Body of pancreas (tissue), 4 donors: ENCODE measurements at regions not wholly inside any gene's neighbourhood (a gene's known extent, or its start where the extent isn't known, plus 50 kb on each side); places are given as distances from the start of the nearest gene placed in this dataset.

Experiments
- ATAC-seq: fragments of 150-250 bp; one replicate; pipeline ENCODE4 v1.9.1; 2016
- DNase-seq, 4 donors: peaks; one replicate each; pipeline ENCODE4 v3.0.0-alpha.2; 2019
- H3K27ac ChIP-seq, 4 donors: fragments of 200-600 bp; sonication (generic); 1 replicate in 3 of 4; 2 replicates in 1 of 4; pipeline versions ENCODE4 v1.5.1 to v1.6.1; 2016 to 2019; ENCODE audit warnings: mild to moderate bottlenecking in 1 of 4, mixed read lengths in 1 of 4, moderate library complexity in 1 of 4
- H3K27me3 ChIP-seq, 2 donors: fragments of 200-600 bp; sonication (generic); one replicate each; pipeline ENCODE4 v1.6.0; 2016; ENCODE audit warnings: mild to moderate bottlenecking in 1 of 2
- H3K36me3 ChIP-seq, 2 donors: fragments of 200-600 bp; sonication (generic); replicated peaks in 1 of 2; 2 replicates each; pipeline ENCODE4 v1.5.1; 2016; ENCODE audit warnings: low read depth in 2 of 2; ENCODE audit not compliant: insufficient read depth in 1 of 2
- H3K4me1 ChIP-seq: fragments of 200-600 bp; sonication (generic); one replicate; pipeline ENCODE4 v1.6.0; 2016
- H3K4me3 ChIP-seq, 2 donors: fragments of 200-600 bp; sonication (generic); 1 replicate in 1 of 2; 2 replicates in 1 of 2; pipeline ENCODE4 v1.5.1; 2016 to 2019
- H3K9me3 ChIP-seq, 3 donors: fragments of 200-600 bp; sonication (generic); 1 replicate in 2 of 3; 2 replicates in 1 of 3; pipeline ENCODE4 v1.5.1; 2016
- POLR2A ChIP-seq, 3 donors: fragments of 450-650 bp; IDR thresholded peaks; one replicate each; pipeline ENCODE4 v1.6.1; 2016; ENCODE audit warnings: antibody characterized with exemption in 3 of 3, mild to moderate bottlenecking in 2 of 3
- WGBS, 2 donors: methylation state at CpG; one replicate each; pipeline ENCODE4 v1.1.5; 2017; 5-methylcytosine and 5-hydroxymethylcytosine counted together
- intact Hi-C: fragments of 100-400 bp; cut with DNase I; formaldehyde crosslinking; loops from one replicate; pipeline ENCODE4 v1.15.1; 2023
- TF ChIP-seq, protein P1 (sequence below), 7 experiments: fragments of 450-650 bp in 4 of 7; fragments of 200-600 bp in 3 of 7; sonication (generic) in 3 of 7; IDR thresholded peaks; one replicate each; pipeline ENCODE4 v1.5.1; 2016 to 2019; ENCODE audit warnings: antibody characterized with exemption in 7 of 7

DNA sequence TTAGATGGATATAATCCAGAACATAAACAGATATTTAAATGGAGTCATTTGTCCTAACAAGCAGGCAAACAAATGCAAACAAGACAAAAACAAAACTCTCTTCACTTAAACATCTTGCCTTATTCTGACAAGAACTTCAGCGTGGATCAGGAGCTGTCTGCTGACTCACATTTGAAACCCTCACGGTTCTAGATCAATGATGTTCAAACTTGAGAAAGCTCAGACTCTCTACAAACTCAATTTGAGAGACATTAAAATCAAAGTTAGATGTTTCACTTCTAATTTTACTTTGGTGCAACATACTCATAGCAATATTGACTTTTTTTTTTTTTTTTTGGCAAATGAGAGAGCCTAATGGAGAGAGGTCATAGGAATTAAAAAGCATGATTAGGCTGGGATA lies 362.8 kb upstream of the SLC14A2 start:
- Histone ChIP-seq H3K27ac (no peak overlapping the region), H3K9me3 (no peaks in the 10 kb centered on the region), H3K36me3 (no peaks in the 10 kb centered on the region), H3K4me3 (no peak overlapping the region), H3K27me3 (no peaks in the 10 kb centered on the region), H3K4me1 (peaks cover 17% of the 10 kb centered on the region)
- ATAC-seq: no peak
- 92 to 96% methylated on average over 2 of the region's 2 CpGs for WGBS, 2 donors
- TF ChIP-seq POLR2A (IDR thresholded peaks at IDR 0.05): no peak
- TF ChIP-seq, protein P1, sequence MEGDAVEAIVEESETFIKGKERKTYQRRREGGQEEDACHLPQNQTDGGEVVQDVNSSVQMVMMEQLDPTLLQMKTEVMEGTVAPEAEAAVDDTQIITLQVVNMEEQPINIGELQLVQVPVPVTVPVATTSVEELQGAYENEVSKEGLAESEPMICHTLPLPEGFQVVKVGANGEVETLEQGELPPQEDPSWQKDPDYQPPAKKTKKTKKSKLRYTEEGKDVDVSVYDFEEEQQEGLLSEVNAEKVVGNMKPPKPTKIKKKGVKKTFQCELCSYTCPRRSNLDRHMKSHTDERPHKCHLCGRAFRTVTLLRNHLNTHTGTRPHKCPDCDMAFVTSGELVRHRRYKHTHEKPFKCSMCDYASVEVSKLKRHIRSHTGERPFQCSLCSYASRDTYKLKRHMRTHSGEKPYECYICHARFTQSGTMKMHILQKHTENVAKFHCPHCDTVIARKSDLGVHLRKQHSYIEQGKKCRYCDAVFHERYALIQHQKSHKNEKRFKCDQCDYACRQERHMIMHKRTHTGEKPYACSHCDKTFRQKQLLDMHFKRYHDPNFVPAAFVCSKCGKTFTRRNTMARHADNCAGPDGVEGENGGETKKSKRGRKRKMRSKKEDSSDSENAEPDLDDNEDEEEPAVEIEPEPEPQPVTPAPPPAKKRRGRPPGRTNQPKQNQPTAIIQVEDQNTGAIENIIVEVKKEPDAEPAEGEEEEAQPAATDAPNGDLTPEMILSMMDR (IDR thresholded peaks at IDR 0.05): no peak
- intact Hi-C loops: no loop called here
- no peak for DNase-seq

DNA sequence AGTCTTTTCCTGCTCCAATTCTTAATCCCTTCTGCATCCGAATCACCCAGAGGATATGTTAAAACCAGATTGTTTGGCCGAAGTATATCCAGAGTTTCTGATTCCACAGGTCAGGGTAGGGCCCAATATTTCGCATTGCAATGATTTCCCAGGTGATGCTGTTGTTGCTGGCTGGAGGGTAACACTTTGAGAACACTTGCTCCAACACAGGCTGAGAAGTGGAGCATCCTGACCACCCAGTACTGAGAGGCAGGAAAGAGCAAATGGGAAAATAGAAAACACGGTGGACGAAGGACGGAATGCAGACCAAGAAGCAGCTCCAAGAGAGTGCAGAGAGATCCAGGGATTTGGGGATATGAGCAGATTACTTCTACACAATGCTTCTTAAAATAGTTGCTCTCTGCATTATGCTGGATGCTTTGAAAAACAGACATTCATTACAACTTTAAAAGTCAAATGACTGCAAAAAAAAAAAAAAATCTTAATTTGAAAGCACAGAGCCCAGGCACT lies 362.2 kb upstream of the SLC14A2 start:
- no peaks in the 10 kb centered on the region for H3K9me3 ChIP-seq
- no peak for ATAC-seq
- DNase-seq: no peak
- H3K36me3 ChIP-seq: no peaks in the 10 kb centered on the region
- intact Hi-C loops: no loop called here
- TF ChIP-seq, protein P1 (IDR thresholded peaks at IDR 0.05): no peak
- no peak for TF ChIP-seq POLR2A (IDR thresholded peaks at IDR 0.05)
- peaks cover 17% of the 10 kb centered on the region for H3K4me1 ChIP-seq
- no peak overlapping the region for H3K4me3 ChIP-seq
- H3K27me3 ChIP-seq: no peaks in the 10 kb centered on the region
- 82 to 85% methylated on average over 6 of the region's 6 CpGs for WGBS, 2 donors
- H3K27ac ChIP-seq: no peak overlapping the region

DNA sequence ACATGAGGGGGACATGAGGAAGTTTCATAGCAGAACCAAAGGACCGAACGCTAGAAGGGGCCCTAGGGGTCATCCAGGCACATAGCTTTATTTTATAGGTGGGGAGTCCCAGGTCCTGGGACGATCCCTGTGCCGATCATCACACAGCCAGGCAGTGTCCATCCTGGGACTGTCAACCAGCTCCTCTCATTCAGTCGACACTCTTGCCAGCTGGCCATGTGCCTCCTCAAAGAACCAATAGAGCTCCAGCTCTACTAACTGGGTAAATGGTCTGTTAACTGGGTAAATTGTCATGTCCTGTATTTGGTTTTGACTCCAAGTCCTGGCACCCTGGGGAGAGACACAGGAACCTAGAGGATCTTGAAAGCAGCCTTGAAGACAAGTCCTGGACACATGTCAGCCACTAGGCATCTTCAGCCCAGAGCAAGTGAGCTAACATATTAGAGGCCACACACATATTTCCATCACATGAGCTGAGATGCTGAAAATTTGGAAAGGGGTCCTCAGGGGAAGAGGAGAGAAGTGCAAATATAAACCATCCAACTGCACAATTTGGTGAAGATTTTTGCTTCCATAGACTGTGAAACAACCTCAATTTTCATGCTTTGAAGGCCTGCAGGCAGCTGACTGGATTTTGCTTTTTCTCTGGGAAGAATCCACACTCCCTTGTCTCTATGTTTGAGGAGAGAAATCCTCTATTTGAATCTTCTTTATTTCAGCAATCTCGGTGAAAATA lies 361.1 kb upstream of the SLC14A2 start:
- ATAC-seq: no peak
- H3K4me1 ChIP-seq: peaks cover 9% of the 10 kb centered on the region
- H3K27ac ChIP-seq: no peak overlapping the region
- no peaks in the 10 kb centered on the region for H3K9me3 ChIP-seq
- H3K4me3 ChIP-seq: no peak overlapping the region
- DNase-seq: no peak
- intact Hi-C loops: no loop called here
- no peaks in the 10 kb centered on the region for H3K27me3 ChIP-seq
- WGBS, 2 donors: 92 to 96% methylated on average over 5 to 6 of the region's 6 CpGs
- no peaks in the 10 kb centered on the region for H3K36me3 ChIP-seq
- TF ChIP-seq, protein P1 (IDR thresholded peaks at IDR 0.05): no peak
- no peak for TF ChIP-seq POLR2A (IDR thresholded peaks at IDR 0.05)

DNA sequence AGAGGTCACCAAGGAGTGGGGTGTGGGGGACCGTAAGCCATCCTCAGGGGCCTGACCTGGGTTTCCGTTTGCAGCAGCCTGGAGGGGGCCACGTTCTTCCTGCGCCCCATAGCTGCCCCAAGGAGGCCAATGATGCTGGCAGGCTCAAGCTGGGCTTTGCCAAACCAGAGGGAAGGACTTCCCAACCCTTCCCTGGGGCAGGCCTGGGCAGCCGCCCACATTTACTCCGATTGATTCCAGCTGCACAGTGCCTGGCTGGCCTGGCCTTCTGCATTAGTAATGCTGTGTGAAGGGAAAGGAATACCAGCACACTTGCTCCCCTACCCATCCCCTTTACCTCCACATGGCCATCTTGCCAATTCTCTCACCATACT lies 360.6 kb upstream of the SLC14A2 start:
- Histone ChIP-seq H3K4me3 (no peak overlapping the region), H3K4me1 (peaks cover 9% of the 10 kb centered on the region), H3K9me3 (no peaks in the 10 kb centered on the region), H3K36me3 (no peaks in the 10 kb centered on the region), H3K27me3 (no peaks in the 10 kb centered on the region), H3K27ac (no peak overlapping the region)
- TF ChIP-seq POLR2A (IDR thresholded peaks at IDR 0.05): no peak
- DNase-seq (peak in 2 of 4 donors; percentile 10 to 15), ATAC-seq (peak; percentile 47)
- intact Hi-C loops: no loop called here
- 84 to 87% methylated on average over 6 of the region's 6 CpGs for WGBS, 2 donors

DNA sequence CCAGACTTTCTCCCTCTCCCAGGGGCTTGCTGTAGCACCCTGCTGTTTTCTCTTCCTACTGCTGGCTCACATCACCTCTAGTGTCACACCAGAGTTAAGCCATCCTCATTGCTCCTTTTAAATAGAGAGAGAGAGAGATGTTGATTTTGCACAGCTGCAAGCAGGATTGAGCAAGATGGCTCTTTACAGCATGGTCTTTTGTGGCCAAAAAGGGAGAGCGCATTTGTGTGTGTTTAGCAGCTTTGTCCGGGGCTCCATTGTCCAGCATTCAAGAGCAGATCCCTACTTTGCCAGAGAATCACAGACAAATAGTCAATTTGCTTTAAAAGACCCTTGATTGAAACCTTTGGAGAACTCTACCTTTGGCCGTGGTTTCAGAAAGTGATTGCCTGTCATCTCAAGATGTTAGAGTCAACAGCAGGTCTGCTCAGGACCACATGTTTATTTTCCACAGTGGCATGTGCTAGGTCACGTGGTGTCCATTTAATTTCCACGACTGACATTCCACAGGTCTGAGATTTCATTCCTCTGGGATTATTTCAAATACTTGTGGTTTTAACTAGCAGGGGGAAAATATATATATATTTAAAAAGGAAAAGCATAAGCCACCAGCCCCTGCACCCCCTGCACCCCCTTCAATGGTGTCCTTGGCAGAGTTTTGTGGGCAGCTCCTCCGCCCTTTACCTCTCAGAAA lies 359.9 kb upstream of the SLC14A2 start:
- TF ChIP-seq, protein P1 (IDR thresholded peaks at IDR 0.05): no peak
- no peak for TF ChIP-seq POLR2A (IDR thresholded peaks at IDR 0.05)
- H3K4me1 ChIP-seq: peaks cover 9% of the 10 kb centered on the region
- H3K27ac ChIP-seq: no peak overlapping the region
- 38 to 56% methylated on average over 6 of the region's 6 CpGs for WGBS, 2 donors
- H3K27me3 ChIP-seq: no peaks in the 10 kb centered on the region
- ATAC-seq: peak; percentile 73
- H3K4me3 ChIP-seq: no peak overlapping the region
- intact Hi-C loops: no loop called here
- H3K36me3 ChIP-seq: no peaks in the 10 kb centered on the region
- peak in 3 of 4 donors; percentile 32 to 56 (median 43) for DNase-seq
- no peaks in the 10 kb centered on the region for H3K9me3 ChIP-seq
